SU-DHL-6 (cell line): ENCODE measurements at regions not wholly inside any gene's neighbourhood (a gene's known extent, or its start where the extent isn't known, plus 50 kb on each side); places are given as distances from the start of the nearest gene placed in this dataset.

ENCODE experiments used
- H2AFZ ChIP-seq: fragments of 200-600 bp; sonication (generic); 2 replicates; pipeline ENCODE4 v1.6.1; 2014; ENCODE audit warnings: low read depth, mild to moderate bottlenecking, moderate library complexity, mixed read lengths, antibody characterized with exemption, low read length; ENCODE audit not compliant: severe bottlenecking
- H3F3A ChIP-seq: fragments of 200-600 bp; shearing (Covaris generic); 2 replicates; pipeline ENCODE4 v1.6.0; 2016; ENCODE audit warnings: antibody characterized with exemption, mild to moderate bottlenecking; ENCODE audit not compliant: insufficient read depth
- H3K27ac ChIP-seq: fragments of 200-600 bp; sonication (generic); 2 replicates; pipeline ENCODE4 v1.5.1; 2016; ENCODE audit warnings: low read depth, mild to moderate bottlenecking, low read length, moderate library complexity, mixed read lengths
- H3K27me3 ChIP-seq: fragments of 200-600 bp; sonication (generic), shearing (Covaris generic); 2 replicates; pipeline ENCODE4 v1.6.0; 2014; ENCODE audit warnings: mild to moderate bottlenecking, low read length
- H3K36me3 ChIP-seq: fragments of 200-600 bp; sonication (generic); 2 replicates; pipeline ENCODE4 v1.6.1; 2014; ENCODE audit warnings: mild to moderate bottlenecking, low read length, mixed read lengths
- H3K4me2 ChIP-seq: fragments of 300-600, 200-600 bp; shearing (Covaris generic), sonication (generic); 2 replicates; pipeline ENCODE4 v1.6.0; 2014; ENCODE audit warnings: low read length, low read depth, mild to moderate bottlenecking; ENCODE audit not compliant: poor library complexity, severe bottlenecking
- H3K4me3 ChIP-seq: fragments of 200-600 bp; sonication (generic); 2 replicates; pipeline ENCODE4 v1.5.1; 2014; ENCODE audit warnings: antibody characterized with exemption, low read length, mild to moderate bottlenecking, mixed read lengths; ENCODE audit not compliant: insufficient read depth, poor library complexity, severe bottlenecking
- H3K79me2 ChIP-seq: fragments of 200-600 bp; sonication (generic); 2 replicates; pipeline ENCODE4 v1.6.1; 2014; ENCODE audit warnings: mild to moderate bottlenecking, low read length, moderate library complexity; ENCODE audit not compliant: insufficient read depth
- H3K9ac ChIP-seq: fragments of 200-600 bp; sonication (generic); 2 replicates; pipeline ENCODE4 v1.7.0; 2014; ENCODE audit warnings: mild to moderate bottlenecking, low read length
- H3K9me2 ChIP-seq: fragments of 200-600 bp; sonication (generic); replicated peaks from 2 replicates; pipeline ENCODE4 v1.6.1; 2014; ENCODE audit warnings: low read length; ENCODE audit not compliant: insufficient read depth
- H3K9me3 ChIP-seq: fragments of 200-600 bp; sonication (generic); 2 replicates; pipeline ENCODE4 v1.6.1; 2014; ENCODE audit warnings: low read length, mixed read lengths; ENCODE audit not compliant: insufficient read depth
- H4K20me1 ChIP-seq: fragments of 200-600 bp; sonication (generic); 2 replicates; pipeline ENCODE4 v1.6.1; 2014; ENCODE audit warnings: low read depth, mild to moderate bottlenecking, antibody characterized with exemption, low read length, moderate library complexity, mixed read lengths
- EZH2phosphoT487 ChIP-seq: fragments of 200-600 bp; sonication (generic), shearing (Covaris generic); conservative IDR thresholded peaks from 2 replicates; pipeline ENCODE4 v1.6.1; 2018; ENCODE audit warnings: mild to moderate bottlenecking, antibody characterized with exemption, low read length, moderate library complexity, mixed read lengths
- TF ChIP-seq, protein P1 (sequence below): fragments of 200-600 bp; sonication (generic); IDR thresholded peaks from one replicate; pipeline ENCODE4 v1.5.1; 2017; ENCODE audit warnings: antibody characterized with exemption, mild to moderate bottlenecking, low read length, moderate library complexity; ENCODE audit not compliant: insufficient read depth, poor library complexity, severe bottlenecking

DNA sequence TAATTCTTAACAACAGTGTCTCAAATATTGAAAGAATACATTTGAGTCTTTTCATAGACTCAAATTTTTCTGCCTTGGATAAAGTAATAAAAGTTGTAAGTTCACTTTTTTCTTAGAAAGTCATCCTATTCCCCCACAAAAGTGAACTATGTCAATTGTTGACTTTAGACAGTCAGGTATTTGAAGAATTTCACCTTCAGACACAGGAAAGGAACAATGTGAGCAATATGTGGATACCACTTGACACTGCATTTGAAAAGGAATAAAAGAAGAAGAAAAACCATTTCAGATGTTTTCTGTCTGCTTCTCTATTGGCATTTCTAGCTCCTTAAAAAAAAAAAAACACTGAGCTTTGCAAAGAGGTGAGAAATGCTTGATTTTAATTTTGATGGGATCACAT lies 1389.0 kb upstream of the IGFBP7 start:
- Histone ChIP-seq H3K27ac (no peak overlapping the region), H3K79me2 (no peaks in the 10 kb centered on the region), H3K9me3 (no peaks in the 10 kb centered on the region), H3K36me3 (no peaks in the 10 kb centered on the region), H3K9me2 (no peaks in the 10 kb centered on the region), H2AFZ (no peak overlapping the region), H3K4me2 (no peak overlapping the region), H3K4me3 (no peak overlapping the region), H3F3A (no peaks in the 10 kb centered on the region), H4K20me1 (no peaks in the 10 kb centered on the region), H3K27me3 (no peaks in the 10 kb centered on the region), H3K9ac (no peak overlapping the region)
- TF ChIP-seq, protein P1, sequence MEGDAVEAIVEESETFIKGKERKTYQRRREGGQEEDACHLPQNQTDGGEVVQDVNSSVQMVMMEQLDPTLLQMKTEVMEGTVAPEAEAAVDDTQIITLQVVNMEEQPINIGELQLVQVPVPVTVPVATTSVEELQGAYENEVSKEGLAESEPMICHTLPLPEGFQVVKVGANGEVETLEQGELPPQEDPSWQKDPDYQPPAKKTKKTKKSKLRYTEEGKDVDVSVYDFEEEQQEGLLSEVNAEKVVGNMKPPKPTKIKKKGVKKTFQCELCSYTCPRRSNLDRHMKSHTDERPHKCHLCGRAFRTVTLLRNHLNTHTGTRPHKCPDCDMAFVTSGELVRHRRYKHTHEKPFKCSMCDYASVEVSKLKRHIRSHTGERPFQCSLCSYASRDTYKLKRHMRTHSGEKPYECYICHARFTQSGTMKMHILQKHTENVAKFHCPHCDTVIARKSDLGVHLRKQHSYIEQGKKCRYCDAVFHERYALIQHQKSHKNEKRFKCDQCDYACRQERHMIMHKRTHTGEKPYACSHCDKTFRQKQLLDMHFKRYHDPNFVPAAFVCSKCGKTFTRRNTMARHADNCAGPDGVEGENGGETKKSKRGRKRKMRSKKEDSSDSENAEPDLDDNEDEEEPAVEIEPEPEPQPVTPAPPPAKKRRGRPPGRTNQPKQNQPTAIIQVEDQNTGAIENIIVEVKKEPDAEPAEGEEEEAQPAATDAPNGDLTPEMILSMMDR, result no peak
- TF ChIP-seq EZH2phosphoT487, result no peak

DNA sequence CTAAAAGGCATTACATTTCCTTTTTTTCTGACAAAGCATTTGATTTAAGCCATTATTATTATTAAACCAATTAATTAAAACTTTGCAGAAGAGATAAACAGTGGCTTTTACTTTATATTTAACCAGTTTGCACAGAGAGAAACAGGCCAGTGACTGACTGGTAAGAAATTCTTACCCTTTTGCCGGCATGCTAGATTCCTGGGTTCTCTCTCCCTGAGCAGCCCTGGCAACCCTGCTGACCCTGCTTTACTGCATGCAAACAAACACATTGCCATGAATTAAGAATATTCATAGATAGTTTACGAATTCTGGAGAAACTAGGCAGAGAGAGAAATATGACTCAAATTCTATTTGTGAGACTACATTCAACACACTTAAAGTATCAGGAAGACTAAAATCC lies 1381.4 kb upstream of the IGFBP7 start:
- H3K9me2 ChIP-seq, result no peaks in the 10 kb centered on the region
- H3K27ac ChIP-seq, result no peak overlapping the region
- H3F3A ChIP-seq, result no peaks in the 10 kb centered on the region
- H3K27me3 ChIP-seq, result no peaks in the 10 kb centered on the region
- H3K36me3 ChIP-seq, result no peaks in the 10 kb centered on the region
- no peak overlapping the region for H3K4me3 ChIP-seq
- H3K4me2 ChIP-seq, result no peak overlapping the region
- no peaks in the 10 kb centered on the region for H4K20me1 ChIP-seq
- TF ChIP-seq, protein P1, result no peak
- TF ChIP-seq EZH2phosphoT487, result no peak
- no peak overlapping the region for H2AFZ ChIP-seq
- no peaks in the 10 kb centered on the region for H3K9me3 ChIP-seq
- no peaks in the 10 kb centered on the region for H3K79me2 ChIP-seq
- H3K9ac ChIP-seq, result no peak overlapping the region

GRCh38 chr4:58477950-58478349 lies 1367.8 kb upstream of the IGFBP7 start:
- TF ChIP-seq, protein P1, result no peak
- TF ChIP-seq EZH2phosphoT487, result no peak
- H2AFZ ChIP-seq, result no peak overlapping the region
- H3K4me3 ChIP-seq, result no peak overlapping the region

DNA sequence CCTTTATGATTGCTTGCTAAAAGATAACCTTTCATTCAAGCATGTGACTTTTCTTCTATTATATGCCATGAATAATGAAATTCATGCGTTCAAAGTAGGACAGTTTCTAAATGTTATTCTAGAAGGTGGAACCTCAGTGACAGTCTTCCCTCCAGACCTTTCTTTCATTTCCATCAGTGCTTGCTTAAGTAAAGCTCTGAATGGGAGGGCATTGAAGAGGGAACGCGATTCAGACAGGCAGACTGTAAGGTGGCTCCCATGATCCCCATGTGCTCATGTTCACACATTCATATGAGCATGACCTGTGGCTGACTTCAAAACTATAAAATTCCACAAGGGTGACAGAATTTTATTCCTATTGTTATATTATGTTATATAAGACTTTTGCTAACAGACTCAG lies 1367.3 kb upstream of the IGFBP7 start:
- no peak overlapping the region for H3K9ac ChIP-seq
- no peaks in the 10 kb centered on the region for H3K9me3 ChIP-seq
- H3K36me3 ChIP-seq, result no peaks in the 10 kb centered on the region
- no peaks in the 10 kb centered on the region for H3K79me2 ChIP-seq
- no peak overlapping the region for H3K27ac ChIP-seq
- no peaks in the 10 kb centered on the region for H4K20me1 ChIP-seq
- H3K27me3 ChIP-seq, result no peaks in the 10 kb centered on the region
- no peak overlapping the region for H3K4me3 ChIP-seq
- no peak overlapping the region for H2AFZ ChIP-seq
- TF ChIP-seq, protein P1, result no peak
- TF ChIP-seq EZH2phosphoT487, result no peak
- H3K4me2 ChIP-seq, result no peak overlapping the region
- H3K9me2 ChIP-seq, result no peaks in the 10 kb centered on the region
- no peaks in the 10 kb centered on the region for H3F3A ChIP-seq

More at GRCh38 chr4:58477950-58478349, 1367.8 kb upstream of the IGFBP7 start:
- H3K9ac ChIP-seq, result no peak overlapping the region
- H3K36me3 ChIP-seq, result no peaks in the 10 kb centered on the region
- H3K27ac ChIP-seq, result no peak overlapping the region
- no peaks in the 10 kb centered on the region for H4K20me1 ChIP-seq
- H3F3A ChIP-seq, result no peaks in the 10 kb centered on the region
- no peaks in the 10 kb centered on the region for H3K79me2 ChIP-seq
- no peaks in the 10 kb centered on the region for H3K27me3 ChIP-seq
- H3K9me3 ChIP-seq, result no peaks in the 10 kb centered on the region
- H3K9me2 ChIP-seq, result no peaks in the 10 kb centered on the region
- no peak overlapping the region for H3K4me2 ChIP-seq
